Endothelial cell of umbilical vein (primary cell): ENCODE measurements at regions not wholly inside any gene's neighbourhood (a gene's known extent, or its start where the extent isn't known, plus 50 kb on each side); places are given as distances from the start of the nearest gene placed in this dataset.

ENCODE experiments used
- CTCF ChIP-seq, 2 donors: IDR thresholded peaks; 1 replicate in 1 of 2; 2 replicates in 1 of 2; pipeline ENCODE4 v1.5.1; 2011; ENCODE audit warnings: low read length in 2 of 2, mild to moderate bottlenecking in 2 of 2, moderate library complexity in 2 of 2, control low read depth in 1 of 2, inconsistent platforms in 1 of 2, low read depth in 1 of 2; ENCODE audit not compliant: insufficient read depth in 1 of 2; ENCODE audit errors: extremely low read depth in 1 of 2
- MAX ChIP-seq: IDR thresholded peaks from 2 replicates; pipeline ENCODE4 v1.6.1; 2011; ENCODE audit not compliant: insufficient read depth, insufficient read length
- POLR2A ChIP-seq: IDR thresholded peaks from 2 replicates; pipeline ENCODE4 v1.6.1; 2012; ENCODE audit warnings: low read depth, mild to moderate bottlenecking, control low read depth, low read length

GRCh38 chr2:176612036-176612435, 342.8 kb downstream of the MTX2 start:
- TF ChIP-seq CTCF (IDR thresholded peaks at IDR 0.05; ENCODE audit: extremely low read depth in 1 of 2, insufficient read depth in 1 of 2, low read depth in 1 of 2, low read length in 2 of 2) (no peak), POLR2A (no peak), MAX (no peak)
